Astrocyte (in vitro differentiated cells and primary cell): ENCODE measurements at regions not wholly inside any gene's neighbourhood (a gene's known extent, or its start where the extent isn't known, plus 50 kb on each side); places are given as distances from the start of the nearest gene placed in this dataset.

Experiments
- EZH2 ChIP-seq: IDR thresholded peaks from 2 replicates; pipeline ENCODE4 v1.6.1; 2012; ENCODE audit warnings: mild to moderate bottlenecking, low read length, inconsistent platforms; ENCODE audit not compliant: insufficient read depth
- TF ChIP-seq, protein P1 (sequence below): IDR thresholded peaks from 2 replicates; pipeline ENCODE4 v1.5.1; 2011; ENCODE audit warnings: low read depth, mild to moderate bottlenecking, inconsistent platforms, low read length, moderate library complexity; ENCODE audit not compliant: insufficient read depth

DNA sequence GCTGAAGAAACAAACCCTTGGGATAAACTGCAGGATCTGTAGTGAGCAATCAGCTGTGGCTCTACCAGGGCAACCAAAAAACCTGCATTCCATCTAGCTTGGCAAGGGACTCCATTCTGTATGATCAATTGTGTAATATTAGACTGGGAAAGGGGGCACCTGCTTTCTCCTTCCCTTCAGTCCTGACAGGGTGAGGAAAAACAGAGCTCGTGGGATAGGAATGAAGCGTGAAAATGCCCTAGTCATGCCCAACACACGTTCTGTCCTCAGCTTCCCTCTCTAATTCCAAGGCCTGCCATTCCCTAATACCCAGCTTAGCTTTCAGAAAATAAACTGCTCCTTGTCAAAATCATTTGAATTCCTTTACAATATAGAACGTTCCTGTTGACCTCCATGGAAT lies 442.3 kb downstream of the PLPP3 start:
- TF ChIP-seq, protein P1, sequence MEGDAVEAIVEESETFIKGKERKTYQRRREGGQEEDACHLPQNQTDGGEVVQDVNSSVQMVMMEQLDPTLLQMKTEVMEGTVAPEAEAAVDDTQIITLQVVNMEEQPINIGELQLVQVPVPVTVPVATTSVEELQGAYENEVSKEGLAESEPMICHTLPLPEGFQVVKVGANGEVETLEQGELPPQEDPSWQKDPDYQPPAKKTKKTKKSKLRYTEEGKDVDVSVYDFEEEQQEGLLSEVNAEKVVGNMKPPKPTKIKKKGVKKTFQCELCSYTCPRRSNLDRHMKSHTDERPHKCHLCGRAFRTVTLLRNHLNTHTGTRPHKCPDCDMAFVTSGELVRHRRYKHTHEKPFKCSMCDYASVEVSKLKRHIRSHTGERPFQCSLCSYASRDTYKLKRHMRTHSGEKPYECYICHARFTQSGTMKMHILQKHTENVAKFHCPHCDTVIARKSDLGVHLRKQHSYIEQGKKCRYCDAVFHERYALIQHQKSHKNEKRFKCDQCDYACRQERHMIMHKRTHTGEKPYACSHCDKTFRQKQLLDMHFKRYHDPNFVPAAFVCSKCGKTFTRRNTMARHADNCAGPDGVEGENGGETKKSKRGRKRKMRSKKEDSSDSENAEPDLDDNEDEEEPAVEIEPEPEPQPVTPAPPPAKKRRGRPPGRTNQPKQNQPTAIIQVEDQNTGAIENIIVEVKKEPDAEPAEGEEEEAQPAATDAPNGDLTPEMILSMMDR: no peak
- no peak for TF ChIP-seq EZH2
